ENCODE measurements at regions not wholly inside any gene's neighbourhood (a gene's known extent, or its start where the extent isn't known, plus 50 kb on each side); places are given as distances from the start of the nearest gene placed in this dataset.
A peak's percentile ranks its signal among the peaks of the same experiment; 100 is the strongest.

DNA sequence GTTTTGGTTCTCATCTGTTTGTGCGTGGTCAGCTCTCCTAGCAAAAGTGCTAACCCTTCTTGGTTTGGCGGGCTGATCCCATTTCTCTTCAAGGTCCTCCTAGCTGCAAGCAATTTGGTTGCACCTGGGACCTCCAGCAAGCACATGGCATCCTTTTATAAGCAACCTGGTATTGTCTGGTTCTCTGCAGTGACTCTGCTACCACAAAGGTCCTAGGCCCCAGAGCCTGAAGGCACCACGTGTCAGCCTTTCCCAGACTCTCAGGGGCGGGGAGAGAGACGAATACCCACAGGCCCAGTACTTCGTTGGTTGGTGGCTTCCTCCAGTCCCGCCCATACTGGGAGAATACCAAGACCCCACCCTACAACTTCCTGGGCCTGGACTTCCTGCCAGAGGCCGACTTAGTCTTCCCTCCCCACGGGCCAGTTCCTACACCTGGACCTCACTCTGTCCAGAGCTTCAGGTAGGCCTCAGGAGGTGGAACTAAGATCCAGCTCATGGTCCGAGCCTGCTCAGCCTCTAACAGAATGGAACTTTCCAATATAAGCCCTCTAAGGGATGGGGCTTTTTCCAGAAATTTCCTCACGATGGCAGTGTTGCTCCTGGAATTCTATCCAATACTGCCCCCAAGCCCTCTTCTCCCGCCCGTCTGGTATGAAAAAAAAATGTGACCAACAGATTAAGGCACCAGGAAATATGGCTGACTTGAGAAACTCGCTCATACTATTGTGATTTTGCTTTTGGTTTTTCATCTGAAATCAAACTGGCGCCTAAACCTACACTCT, 192.5 kb upstream of the STK26 start:
- TF ChIP-seq, protein P1, sequence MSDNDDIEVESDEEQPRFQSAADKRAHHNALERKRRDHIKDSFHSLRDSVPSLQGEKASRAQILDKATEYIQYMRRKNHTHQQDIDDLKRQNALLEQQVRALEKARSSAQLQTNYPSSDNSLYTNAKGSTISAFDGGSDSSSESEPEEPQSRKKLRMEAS (IDR thresholded peaks at IDR 0.05; ENCODE audit: low read depth): peak; percentile 43; the same call in 1 of the 2 replicates
- TF ChIP-seq, protein P2, sequence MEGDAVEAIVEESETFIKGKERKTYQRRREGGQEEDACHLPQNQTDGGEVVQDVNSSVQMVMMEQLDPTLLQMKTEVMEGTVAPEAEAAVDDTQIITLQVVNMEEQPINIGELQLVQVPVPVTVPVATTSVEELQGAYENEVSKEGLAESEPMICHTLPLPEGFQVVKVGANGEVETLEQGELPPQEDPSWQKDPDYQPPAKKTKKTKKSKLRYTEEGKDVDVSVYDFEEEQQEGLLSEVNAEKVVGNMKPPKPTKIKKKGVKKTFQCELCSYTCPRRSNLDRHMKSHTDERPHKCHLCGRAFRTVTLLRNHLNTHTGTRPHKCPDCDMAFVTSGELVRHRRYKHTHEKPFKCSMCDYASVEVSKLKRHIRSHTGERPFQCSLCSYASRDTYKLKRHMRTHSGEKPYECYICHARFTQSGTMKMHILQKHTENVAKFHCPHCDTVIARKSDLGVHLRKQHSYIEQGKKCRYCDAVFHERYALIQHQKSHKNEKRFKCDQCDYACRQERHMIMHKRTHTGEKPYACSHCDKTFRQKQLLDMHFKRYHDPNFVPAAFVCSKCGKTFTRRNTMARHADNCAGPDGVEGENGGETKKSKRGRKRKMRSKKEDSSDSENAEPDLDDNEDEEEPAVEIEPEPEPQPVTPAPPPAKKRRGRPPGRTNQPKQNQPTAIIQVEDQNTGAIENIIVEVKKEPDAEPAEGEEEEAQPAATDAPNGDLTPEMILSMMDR (IDR thresholded peaks at IDR 0.05): peak; percentile 86
- no peak for TF ChIP-seq EP300 (IDR thresholded peaks at IDR 0.05; ENCODE audit: borderline replicate concordance in 1 of 2, low read depth in 1 of 2, low read length in 1 of 2)
- no peak for TF ChIP-seq FOXM1 (IDR thresholded peaks at IDR 0.05; ENCODE audit: low read depth)
- TF ChIP-seq, protein P3, sequence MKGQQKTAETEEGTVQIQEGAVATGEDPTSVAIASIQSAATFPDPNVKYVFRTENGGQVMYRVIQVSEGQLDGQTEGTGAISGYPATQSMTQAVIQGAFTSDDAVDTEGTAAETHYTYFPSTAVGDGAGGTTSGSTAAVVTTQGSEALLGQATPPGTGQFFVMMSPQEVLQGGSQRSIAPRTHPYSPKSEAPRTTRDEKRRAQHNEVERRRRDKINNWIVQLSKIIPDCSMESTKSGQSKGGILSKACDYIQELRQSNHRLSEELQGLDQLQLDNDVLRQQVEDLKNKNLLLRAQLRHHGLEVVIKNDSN (IDR thresholded peaks at IDR 0.05; ENCODE audit: borderline replicate concordance, low read depth): peak; percentile 46; the same call in 1 of the 2 replicates
- TF ChIP-seq SIN3A (IDR thresholded peaks at IDR 0.05; ENCODE audit: borderline replicate concordance, low read depth, low read length): no peak
- no peak for TF ChIP-seq JUND (IDR thresholded peaks at IDR 0.05)
- no peak for TF ChIP-seq NFIC (IDR thresholded peaks at IDR 0.05; ENCODE audit: borderline replicate concordance)
- no peak for TF ChIP-seq MXI1 (IDR thresholded peaks at IDR 0.05; ENCODE audit: low read depth, low read length)
- TF ChIP-seq, protein P4, sequence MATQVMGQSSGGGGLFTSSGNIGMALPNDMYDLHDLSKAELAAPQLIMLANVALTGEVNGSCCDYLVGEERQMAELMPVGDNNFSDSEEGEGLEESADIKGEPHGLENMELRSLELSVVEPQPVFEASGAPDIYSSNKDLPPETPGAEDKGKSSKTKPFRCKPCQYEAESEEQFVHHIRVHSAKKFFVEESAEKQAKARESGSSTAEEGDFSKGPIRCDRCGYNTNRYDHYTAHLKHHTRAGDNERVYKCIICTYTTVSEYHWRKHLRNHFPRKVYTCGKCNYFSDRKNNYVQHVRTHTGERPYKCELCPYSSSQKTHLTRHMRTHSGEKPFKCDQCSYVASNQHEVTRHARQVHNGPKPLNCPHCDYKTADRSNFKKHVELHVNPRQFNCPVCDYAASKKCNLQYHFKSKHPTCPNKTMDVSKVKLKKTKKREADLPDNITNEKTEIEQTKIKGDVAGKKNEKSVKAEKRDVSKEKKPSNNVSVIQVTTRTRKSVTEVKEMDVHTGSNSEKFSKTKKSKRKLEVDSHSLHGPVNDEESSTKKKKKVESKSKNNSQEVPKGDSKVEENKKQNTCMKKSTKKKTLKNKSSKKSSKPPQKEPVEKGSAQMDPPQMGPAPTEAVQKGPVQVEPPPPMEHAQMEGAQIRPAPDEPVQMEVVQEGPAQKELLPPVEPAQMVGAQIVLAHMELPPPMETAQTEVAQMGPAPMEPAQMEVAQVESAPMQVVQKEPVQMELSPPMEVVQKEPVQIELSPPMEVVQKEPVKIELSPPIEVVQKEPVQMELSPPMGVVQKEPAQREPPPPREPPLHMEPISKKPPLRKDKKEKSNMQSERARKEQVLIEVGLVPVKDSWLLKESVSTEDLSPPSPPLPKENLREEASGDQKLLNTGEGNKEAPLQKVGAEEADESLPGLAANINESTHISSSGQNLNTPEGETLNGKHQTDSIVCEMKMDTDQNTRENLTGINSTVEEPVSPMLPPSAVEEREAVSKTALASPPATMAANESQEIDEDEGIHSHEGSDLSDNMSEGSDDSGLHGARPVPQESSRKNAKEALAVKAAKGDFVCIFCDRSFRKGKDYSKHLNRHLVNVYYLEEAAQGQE (IDR thresholded peaks at IDR 0.05; ENCODE audit: low read depth, low read length): no peak
- TF ChIP-seq EZH2phosphoT487 (IDR thresholded peaks at IDR 0.05; ENCODE audit: borderline replicate concordance, low read depth): no peak
- no peak for TF ChIP-seq POLR2AphosphoS5 (IDR thresholded peaks at IDR 0.05; ENCODE audit: low read depth, low read length)

All from SK-N-SH (cell line).